PC-9 (cell line): ENCODE measurements at regions not wholly inside any gene's neighbourhood (a gene's known extent, or its start where the extent isn't known, plus 50 kb on each side); places are given as distances from the start of the nearest gene placed in this dataset.

Experiments
- EZH2 ChIP-seq: fragments of 200-600 bp; sonication (generic); IDR thresholded peaks from 2 replicates; pipeline ENCODE4 v1.8.0; 2017; ENCODE audit warnings: antibody characterized with exemption, low read depth
- TF ChIP-seq, protein P1 (sequence below): fragments of 200-600 bp; sonication (generic); conservative IDR thresholded peaks from 2 replicates; pipeline ENCODE4 v1.6.1; 2017; ENCODE audit warnings: mixed run types, antibody characterized with exemption, mild to moderate bottlenecking, moderate library complexity

DNA sequence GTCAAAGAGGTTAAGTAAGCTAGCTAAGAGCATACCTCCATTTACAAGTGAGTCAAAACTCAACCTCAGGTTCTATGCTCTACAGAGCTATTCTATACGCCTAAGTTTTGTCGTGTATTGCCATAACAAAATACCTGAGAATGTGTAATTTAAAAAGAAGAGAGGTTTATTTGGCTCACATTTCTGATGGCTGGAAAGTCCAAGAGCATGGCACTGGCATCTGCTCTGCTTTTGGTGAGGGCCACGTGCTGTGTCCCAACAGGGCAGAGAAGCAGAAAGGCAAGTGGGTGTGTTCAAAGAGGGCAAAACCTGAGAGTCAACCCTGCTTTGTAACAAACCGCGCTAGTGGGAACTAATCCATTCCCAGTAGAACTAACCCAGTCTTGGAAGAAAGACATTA, 60.9 kb upstream of the POU2F1 start:
- TF ChIP-seq, protein P1, sequence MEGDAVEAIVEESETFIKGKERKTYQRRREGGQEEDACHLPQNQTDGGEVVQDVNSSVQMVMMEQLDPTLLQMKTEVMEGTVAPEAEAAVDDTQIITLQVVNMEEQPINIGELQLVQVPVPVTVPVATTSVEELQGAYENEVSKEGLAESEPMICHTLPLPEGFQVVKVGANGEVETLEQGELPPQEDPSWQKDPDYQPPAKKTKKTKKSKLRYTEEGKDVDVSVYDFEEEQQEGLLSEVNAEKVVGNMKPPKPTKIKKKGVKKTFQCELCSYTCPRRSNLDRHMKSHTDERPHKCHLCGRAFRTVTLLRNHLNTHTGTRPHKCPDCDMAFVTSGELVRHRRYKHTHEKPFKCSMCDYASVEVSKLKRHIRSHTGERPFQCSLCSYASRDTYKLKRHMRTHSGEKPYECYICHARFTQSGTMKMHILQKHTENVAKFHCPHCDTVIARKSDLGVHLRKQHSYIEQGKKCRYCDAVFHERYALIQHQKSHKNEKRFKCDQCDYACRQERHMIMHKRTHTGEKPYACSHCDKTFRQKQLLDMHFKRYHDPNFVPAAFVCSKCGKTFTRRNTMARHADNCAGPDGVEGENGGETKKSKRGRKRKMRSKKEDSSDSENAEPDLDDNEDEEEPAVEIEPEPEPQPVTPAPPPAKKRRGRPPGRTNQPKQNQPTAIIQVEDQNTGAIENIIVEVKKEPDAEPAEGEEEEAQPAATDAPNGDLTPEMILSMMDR: no peak
- TF ChIP-seq EZH2: no peak
